Spinal cord (tissue), 9 donors: ENCODE measurements at regions not wholly inside any gene's neighbourhood (a gene's known extent, or its start where the extent isn't known, plus 50 kb on each side); places are given as distances from the start of the nearest gene placed in this dataset.

Source experiments
- DNase-seq, 6 donors: peaks; one replicate each; pipeline versions ENCODE4 v3.0.0 to v3.0.0-alpha.2; 2013 to 2015; ENCODE audit warnings: low spot score in 6 of 6, low read depth in 4 of 6
- H3K27ac ChIP-seq: one replicate; pipeline ENCODE4 v1.5.1; 2013; ENCODE audit warnings: low read depth, low read length, control low read depth
- H3K27me3 ChIP-seq: one replicate; pipeline ENCODE4 v1.6.1; 2013; ENCODE audit warnings: low read length; ENCODE audit not compliant: control insufficient read depth, insufficient read depth
- H3K36me3 ChIP-seq: one replicate; pipeline ENCODE4 v1.6.1; 2013; ENCODE audit warnings: low read length; ENCODE audit not compliant: control insufficient read depth, insufficient read depth
- H3K4me1 ChIP-seq: one replicate; pipeline ENCODE4 v1.6.1; 2013; ENCODE audit warnings: low read length; ENCODE audit not compliant: control insufficient read depth, insufficient read depth
- H3K4me3 ChIP-seq: one replicate; pipeline ENCODE4 v1.5.1; 2013; ENCODE audit warnings: low read depth, low read length, control low read depth
- H3K9me3 ChIP-seq: one replicate; pipeline ENCODE4 v1.6.1; 2013; ENCODE audit warnings: low read length; ENCODE audit not compliant: control insufficient read depth, insufficient read depth
- WGBS: methylation state at CpG from one replicate; pipeline ENCODE4 v1.1.5; 2013; ENCODE audit warnings: missing lambda C conversion rate; ENCODE audit not compliant: insufficient coverage; 5-methylcytosine and 5-hydroxymethylcytosine counted together
- donor health status: healthy.

DNA sequence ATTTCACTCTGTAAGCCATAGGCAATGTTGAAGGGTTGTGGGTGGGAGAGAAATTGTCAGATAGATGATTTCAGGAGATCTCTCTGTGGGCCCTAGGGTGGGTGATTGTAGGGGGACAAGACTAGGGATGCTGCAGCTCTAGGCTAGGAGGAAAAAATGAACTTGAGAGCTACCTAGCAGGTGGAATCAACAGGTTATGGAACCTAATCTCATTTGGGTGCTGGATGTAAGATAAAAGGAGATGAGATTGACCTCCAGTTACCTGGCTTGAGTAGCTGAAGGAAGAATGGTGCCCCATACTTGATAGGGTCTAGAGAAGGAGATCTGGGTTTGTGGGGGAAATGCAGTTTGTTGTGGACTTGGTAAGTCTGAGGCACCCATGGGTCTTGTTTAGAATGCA lies 396.5 kb downstream of the RRAGC start:
- H3K4me3 ChIP-seq, result no peak overlapping the region
- H3K36me3 ChIP-seq, result no peaks in the 10 kb centered on the region
- no peaks in the 10 kb centered on the region for H3K9me3 ChIP-seq
- no peak for DNase-seq
- no peaks in the 10 kb centered on the region for H3K27me3 ChIP-seq
- no peaks in the 10 kb centered on the region for H3K4me1 ChIP-seq
- no peak overlapping the region for H3K27ac ChIP-seq

DNA sequence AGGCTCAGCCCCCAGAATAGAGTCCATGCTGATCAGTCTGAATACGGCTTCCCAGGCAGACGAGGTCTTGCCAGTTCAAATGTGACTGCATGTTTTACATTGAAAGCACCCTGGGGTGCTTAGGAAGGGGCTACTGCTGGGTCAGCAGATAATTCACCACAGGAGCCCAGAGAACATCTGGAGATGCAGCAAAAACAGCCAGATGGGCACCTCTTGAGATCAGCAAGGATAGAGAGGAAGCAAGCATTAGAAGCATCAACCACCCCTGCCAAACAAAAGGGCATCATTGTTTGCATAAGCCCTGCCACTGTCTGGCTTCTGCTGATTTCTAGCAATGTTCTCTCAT lies 403.1 kb downstream of the RRAGC start:
- peak in 1 of 6 donors; percentile 36 for DNase-seq
- 48% methylated on average over 2 of the region's 2 CpGs for WGBS

DNA sequence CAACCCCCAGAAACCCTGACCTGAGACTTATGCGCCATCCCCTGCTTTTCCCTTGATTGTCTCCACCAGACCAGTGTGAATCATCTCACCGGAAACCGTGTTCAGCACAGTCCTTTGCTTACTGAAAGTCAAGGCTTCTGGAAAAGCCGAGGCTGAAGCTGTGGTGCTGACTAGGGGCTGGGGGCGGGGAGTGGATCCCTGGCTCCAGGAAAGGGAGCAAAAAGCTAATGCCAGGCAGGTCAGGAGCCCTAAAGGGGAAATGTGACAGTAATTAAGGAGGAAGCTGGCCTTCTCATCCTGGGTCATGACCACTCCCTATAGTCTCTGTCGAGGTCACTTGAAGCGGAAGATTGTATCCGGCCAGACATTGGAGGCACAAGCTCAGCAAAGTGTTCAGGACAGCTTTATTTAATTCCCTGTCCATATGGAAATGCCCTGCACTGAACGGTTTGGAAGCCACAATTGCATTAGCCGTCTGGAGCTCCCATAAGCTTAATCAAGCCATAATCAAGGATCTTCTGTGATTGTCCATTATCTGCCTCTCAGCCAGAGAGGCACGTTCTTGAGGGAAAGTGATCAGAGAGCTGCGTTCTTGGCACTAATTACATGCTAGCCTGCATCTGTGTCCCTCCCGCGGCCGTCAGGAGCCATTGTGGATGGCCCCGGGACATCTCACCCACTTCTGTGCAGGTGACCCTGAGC lies 403.6 kb downstream of the RRAGC start:
- DNase-seq, result no peak
- WGBS, result 60% methylated on average over 12 of the region's 16 CpGs
- no peak overlapping the region for H3K27ac ChIP-seq
- H3K27me3 ChIP-seq, result peaks cover 5% of the 10 kb centered on the region
- peaks cover 18% of the 10 kb centered on the region for H3K4me1 ChIP-seq
- no peaks in the 10 kb centered on the region for H3K36me3 ChIP-seq
- no peaks in the 10 kb centered on the region for H3K9me3 ChIP-seq
- H3K4me3 ChIP-seq, result no peak overlapping the region

More for the DNA sequence above, 403.1 kb downstream of the RRAGC start:
- Histone ChIP-seq H3K36me3 (no peaks in the 10 kb centered on the region), H3K27ac (no peak overlapping the region), H3K4me3 (no peak overlapping the region), H3K4me1 (peaks cover 14% of the 10 kb centered on the region), H3K27me3 (peaks cover 5% of the 10 kb centered on the region), H3K9me3 (no peaks in the 10 kb centered on the region)

DNA sequence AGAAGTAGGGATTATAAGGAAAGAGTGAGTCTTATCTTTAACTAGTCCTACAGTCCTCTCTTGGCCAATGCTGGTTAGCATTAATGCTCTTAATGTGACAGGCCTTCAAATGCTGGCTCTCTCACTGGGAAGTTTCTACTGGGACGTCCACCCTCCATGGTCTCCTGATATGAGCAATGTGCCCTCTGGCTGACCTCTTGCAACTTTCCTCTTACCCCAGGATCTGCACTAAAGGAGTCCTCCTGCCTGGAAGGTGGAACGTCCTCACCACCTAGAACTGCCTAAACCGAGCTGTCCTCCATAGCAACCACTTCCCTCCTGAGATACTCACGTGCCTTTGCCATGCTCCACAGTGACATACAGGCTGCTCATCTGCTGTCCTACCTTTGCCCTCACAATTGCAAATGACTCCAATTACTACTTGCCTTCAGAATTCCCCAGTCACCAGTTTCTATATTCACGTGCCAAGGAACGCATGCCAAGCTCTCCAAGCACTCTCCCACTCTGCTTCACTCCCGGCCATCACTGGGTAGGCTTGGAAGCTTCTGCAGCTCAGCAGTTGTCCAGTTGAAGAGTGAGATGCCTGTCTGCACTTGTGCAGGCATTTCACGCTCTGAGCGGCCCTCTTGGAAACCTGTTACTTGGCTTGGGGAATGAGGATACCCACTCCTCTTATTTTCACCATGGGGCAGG lies 404.7 kb downstream of the RRAGC start:
- Histone ChIP-seq H3K4me1 (peaks cover 19% of the 10 kb centered on the region), H3K27ac (no peak overlapping the region), H3K27me3 (peaks cover 5% of the 10 kb centered on the region), H3K9me3 (no peaks in the 10 kb centered on the region), H3K36me3 (no peaks in the 10 kb centered on the region), H3K4me3 (no peak overlapping the region)
- DNase-seq, result no peak
- WGBS, result 67% methylated on average over 8 of the region's 9 CpGs

DNA sequence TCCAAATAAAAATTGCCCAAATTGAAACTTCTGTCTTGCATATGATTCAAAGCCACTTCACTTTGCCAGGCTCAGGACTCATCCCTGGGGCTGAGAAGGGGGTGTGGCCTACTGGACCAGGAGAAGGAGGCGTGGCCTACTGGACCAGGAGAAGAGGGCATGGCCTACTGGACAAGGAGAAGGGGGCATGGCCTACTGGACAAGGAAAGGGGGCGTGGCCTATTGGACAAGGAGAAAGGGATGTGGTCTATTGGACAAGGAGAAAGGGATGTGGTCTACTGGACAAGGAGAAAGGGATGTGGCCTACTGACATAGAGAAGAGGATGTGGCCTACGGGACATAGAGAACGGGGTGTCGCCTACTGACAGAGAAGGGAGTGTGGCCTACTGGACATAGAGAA lies 405.3 kb downstream of the RRAGC start:
- H3K4me1 ChIP-seq, result peaks cover 21% of the 10 kb centered on the region
- WGBS, result 100% methylated on average over 2 of the region's 5 CpGs
- H3K36me3 ChIP-seq, result no peaks in the 10 kb centered on the region
- no peak overlapping the region for H3K27ac ChIP-seq
- no peaks in the 10 kb centered on the region for H3K9me3 ChIP-seq
- DNase-seq, result no peak
- H3K4me3 ChIP-seq, result no peak overlapping the region
- peaks cover 5% of the 10 kb centered on the region for H3K27me3 ChIP-seq

DNA sequence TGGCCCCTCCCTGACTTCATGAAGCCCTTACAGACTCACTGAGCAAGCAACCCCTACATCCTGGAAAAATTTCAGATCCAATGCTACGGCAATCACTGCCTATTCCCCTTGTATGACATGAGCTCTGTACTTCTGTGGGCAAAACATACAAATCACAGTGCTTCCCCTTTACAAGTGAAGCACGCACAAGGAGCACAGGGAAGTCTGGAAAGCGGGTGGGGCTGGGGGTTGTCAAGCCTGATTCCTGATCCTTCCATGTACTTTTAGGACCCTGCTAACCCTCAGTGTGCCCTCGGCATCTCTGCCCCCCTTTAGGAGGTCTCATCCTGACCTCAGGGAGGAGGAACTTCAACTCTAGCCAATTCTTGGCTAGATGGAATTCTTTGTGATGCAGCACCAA lies 405.7 kb upstream of the POU3F1 start:
- H3K4me1 ChIP-seq, result peaks cover 21% of the 10 kb centered on the region
- H3K36me3 ChIP-seq, result no peaks in the 10 kb centered on the region
- no peak overlapping the region for H3K4me3 ChIP-seq
- WGBS, result 89% methylated on average over 4 of the region's 4 CpGs
- no peak overlapping the region for H3K27ac ChIP-seq
- DNase-seq, result no peak
- H3K9me3 ChIP-seq, result no peaks in the 10 kb centered on the region
- H3K27me3 ChIP-seq, result peaks cover 5% of the 10 kb centered on the region

GRCh38 chr1:38451541-38451993 lies 405.0 kb upstream of the POU3F1 start:
- 23% methylated on average over 2 of the region's 3 CpGs for WGBS
- Histone ChIP-seq H3K27ac (no peak overlapping the region), H3K27me3 (peaks cover 5% of the 10 kb centered on the region), H3K4me1 (peaks cover 21% of the 10 kb centered on the region), H3K9me3 (no peaks in the 10 kb centered on the region), H3K36me3 (no peaks in the 10 kb centered on the region), H3K4me3 (no peak overlapping the region)
- DNase-seq, result peak in 1 of 6 donors; percentile 55

DNA sequence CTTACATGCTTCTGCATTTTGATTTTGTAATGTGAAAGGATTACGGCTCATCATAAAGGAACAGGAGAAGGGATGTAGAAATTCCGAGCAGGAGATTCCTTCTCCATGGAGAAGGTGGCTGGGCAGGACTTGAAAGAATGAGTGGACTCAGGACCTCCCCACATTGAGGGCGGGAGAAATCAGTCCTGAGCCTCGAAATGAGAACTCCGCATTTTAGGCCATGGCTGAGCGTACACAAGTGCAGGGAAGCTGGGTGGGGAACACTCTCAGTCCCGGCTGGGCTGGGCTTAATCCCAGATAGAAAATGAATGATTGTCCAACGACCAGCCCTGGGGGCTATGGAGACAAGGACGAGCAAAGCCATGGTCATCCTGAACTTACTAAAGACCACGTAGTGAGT lies 402.3 kb upstream of the POU3F1 start:
- Histone ChIP-seq H3K27ac (no peak overlapping the region), H3K36me3 (no peaks in the 10 kb centered on the region), H3K4me3 (no peak overlapping the region), H3K9me3 (no peaks in the 10 kb centered on the region), H3K4me1 (peaks cover 19% of the 10 kb centered on the region), H3K27me3 (peaks cover 4% of the 10 kb centered on the region)
- no peak for DNase-seq
- WGBS, result 76% methylated on average over 6 of the region's 10 CpGs

DNA sequence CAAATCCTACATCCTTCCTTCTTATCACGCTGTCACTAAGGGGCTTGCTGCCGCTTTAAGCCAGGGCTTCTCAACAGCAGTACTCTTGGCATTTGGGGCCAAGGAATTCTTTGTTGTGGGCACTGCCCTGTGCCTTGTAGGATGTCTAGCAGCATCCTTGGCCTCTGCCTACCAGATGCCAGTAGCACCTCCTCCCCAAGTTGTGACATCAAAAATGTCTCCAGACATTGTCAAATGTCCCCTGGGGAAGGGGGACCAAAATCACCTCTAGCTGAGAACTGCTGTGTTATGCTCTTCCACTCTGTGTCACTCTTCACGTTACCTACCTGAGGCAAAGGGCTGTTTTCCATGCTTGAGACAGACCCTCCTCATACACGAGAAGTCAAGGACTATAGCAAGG lies 400.3 kb upstream of the POU3F1 start:
- Histone ChIP-seq H3K36me3 (no peaks in the 10 kb centered on the region), H3K4me1 (peaks cover 19% of the 10 kb centered on the region), H3K27ac (no peak overlapping the region), H3K27me3 (peaks cover 2% of the 10 kb centered on the region), H3K9me3 (peaks cover 3% of the 10 kb centered on the region), H3K4me3 (no peak overlapping the region)
- no peak for DNase-seq
- WGBS, result 100% methylated on average over 3 of the region's 4 CpGs
